ENCODE measurements at regions not wholly inside any gene's neighbourhood (a gene's known extent, or its start where the extent isn't known, plus 50 kb on each side); places are given as distances from the start of the nearest gene placed in this dataset.

DNA sequence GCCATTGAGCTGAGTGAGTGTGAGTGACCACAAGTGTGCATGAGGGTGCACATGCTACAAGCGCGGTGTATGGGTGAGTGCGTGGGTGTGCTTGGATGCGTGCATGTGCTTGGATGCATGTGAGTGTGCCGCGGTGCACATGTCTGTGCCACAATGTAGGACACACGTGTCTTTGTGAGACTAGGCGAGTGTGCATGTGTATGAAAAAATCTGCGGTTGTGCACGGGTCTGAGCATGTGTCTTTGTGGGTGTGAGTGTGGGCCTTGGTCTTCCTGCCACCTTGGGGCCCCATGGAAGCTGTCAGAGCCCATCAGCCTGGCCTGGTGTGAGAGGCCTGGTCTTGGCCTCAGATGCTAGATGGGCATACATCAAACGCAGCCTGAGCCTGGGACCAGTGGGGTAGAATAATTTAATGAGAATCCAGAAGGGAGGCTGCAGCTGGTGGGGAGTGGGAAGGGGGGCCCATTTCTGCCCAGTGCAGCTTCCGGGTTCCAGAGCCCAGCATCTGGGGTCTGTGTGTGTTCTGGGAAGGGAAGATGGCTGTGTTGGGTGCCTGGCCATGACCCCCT is 103.9 kb upstream of the SLC2A1 start:
- H3K27me3 ChIP-seq (ENCODE audit: control insufficient read depth, insufficient read depth, low read length) = no peaks in the 10 kb centered on the region
- no peaks in the 10 kb centered on the region for H3K36me3 ChIP-seq (ENCODE audit: control insufficient read depth, insufficient read depth, low read length)
- TF ChIP-seq, protein P1, sequence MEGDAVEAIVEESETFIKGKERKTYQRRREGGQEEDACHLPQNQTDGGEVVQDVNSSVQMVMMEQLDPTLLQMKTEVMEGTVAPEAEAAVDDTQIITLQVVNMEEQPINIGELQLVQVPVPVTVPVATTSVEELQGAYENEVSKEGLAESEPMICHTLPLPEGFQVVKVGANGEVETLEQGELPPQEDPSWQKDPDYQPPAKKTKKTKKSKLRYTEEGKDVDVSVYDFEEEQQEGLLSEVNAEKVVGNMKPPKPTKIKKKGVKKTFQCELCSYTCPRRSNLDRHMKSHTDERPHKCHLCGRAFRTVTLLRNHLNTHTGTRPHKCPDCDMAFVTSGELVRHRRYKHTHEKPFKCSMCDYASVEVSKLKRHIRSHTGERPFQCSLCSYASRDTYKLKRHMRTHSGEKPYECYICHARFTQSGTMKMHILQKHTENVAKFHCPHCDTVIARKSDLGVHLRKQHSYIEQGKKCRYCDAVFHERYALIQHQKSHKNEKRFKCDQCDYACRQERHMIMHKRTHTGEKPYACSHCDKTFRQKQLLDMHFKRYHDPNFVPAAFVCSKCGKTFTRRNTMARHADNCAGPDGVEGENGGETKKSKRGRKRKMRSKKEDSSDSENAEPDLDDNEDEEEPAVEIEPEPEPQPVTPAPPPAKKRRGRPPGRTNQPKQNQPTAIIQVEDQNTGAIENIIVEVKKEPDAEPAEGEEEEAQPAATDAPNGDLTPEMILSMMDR (IDR thresholded peaks at IDR 0.05; ENCODE audit: insufficient read depth, low read length, poor library complexity, severe bottlenecking) = no peak
- H3K4me3 ChIP-seq (ENCODE audit: low read depth, low read length) = no peak overlapping the region
- no peak for DNase-seq (ENCODE audit: low read depth)

DNA sequence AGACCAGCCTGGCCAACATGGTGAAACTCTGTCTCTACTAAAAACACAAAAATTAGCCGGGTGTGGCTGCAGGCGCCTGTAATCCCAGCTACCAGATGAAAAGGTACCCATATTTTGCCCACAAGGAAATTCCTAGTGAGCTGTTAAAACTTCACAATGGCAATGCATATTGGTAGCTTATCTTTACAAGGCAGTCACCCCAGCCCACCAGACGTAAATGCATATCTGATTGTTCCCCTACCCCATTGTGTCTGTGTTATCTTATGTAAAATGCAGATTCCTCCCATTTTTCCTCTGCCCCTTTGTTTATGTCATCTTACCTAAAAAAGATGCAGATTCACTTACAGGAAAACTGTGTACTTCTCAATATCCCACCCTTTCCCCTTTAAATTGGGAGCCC is 103.1 kb upstream of the SLC2A1 start:
- no peak for DNase-seq (ENCODE audit: low read depth)
- Histone ChIP-seq H3K27me3 (ENCODE audit: control insufficient read depth, insufficient read depth, low read length) (no peaks in the 10 kb centered on the region), H3K36me3 (ENCODE audit: control insufficient read depth, insufficient read depth, low read length) (no peaks in the 10 kb centered on the region), H3K4me3 (ENCODE audit: low read depth, low read length) (no peak overlapping the region)
- TF ChIP-seq, protein P1 (IDR thresholded peaks at IDR 0.05; ENCODE audit: insufficient read depth, low read length, poor library complexity, severe bottlenecking) = no peak

DNA sequence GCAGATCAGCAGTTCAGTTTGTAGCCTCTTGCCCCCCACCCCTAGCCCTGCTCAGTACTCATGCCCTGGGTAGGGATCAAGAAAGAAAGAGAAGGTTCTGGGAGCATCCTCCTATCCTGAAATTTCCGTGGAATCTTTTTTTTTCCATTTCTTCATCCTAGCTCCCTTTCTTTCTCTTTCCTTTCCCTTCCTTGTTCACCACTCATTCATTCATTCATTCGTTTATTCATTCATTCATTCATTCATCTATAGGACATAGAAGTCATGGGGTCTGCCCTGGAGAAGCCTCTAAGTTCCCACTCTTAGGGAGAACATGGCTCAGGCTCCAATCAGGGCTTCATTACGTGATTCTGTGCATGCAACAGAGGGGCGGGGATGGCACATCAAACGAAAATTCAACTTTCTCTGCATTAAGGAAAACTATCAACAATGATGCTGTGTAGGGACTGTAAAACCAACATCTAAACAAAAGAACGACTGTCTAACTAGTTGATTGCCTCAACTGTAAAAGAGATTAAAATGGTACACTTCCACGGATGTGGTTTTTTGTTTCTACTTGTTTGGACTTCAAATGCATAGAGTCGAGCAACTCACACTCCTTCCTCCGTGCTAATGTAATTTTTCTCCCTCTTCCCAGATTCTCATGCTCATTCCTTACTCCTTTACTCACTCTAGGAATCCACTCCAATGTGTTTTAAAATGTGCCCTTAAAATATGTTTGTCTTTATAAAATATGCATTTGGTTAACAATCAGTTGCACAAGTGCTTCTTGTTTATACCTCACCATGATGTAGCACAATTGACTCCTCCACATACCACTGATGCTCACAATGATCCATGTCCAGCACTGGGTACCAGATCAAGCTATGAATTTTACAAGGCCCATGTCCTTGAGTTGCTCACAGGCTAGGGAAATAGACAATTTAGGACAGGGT is 101.2 kb upstream of the SLC2A1 start:
- H3K27me3 ChIP-seq (ENCODE audit: control insufficient read depth, insufficient read depth, low read length) = no peaks in the 10 kb centered on the region
- TF ChIP-seq, protein P1 (IDR thresholded peaks at IDR 0.05; ENCODE audit: insufficient read depth, low read length, poor library complexity, severe bottlenecking) = no peak
- H3K4me3 ChIP-seq (ENCODE audit: low read depth, low read length) = no peak overlapping the region
- no peak for DNase-seq (ENCODE audit: low read depth)
- no peaks in the 10 kb centered on the region for H3K36me3 ChIP-seq (ENCODE audit: control insufficient read depth, insufficient read depth, low read length)

DNA sequence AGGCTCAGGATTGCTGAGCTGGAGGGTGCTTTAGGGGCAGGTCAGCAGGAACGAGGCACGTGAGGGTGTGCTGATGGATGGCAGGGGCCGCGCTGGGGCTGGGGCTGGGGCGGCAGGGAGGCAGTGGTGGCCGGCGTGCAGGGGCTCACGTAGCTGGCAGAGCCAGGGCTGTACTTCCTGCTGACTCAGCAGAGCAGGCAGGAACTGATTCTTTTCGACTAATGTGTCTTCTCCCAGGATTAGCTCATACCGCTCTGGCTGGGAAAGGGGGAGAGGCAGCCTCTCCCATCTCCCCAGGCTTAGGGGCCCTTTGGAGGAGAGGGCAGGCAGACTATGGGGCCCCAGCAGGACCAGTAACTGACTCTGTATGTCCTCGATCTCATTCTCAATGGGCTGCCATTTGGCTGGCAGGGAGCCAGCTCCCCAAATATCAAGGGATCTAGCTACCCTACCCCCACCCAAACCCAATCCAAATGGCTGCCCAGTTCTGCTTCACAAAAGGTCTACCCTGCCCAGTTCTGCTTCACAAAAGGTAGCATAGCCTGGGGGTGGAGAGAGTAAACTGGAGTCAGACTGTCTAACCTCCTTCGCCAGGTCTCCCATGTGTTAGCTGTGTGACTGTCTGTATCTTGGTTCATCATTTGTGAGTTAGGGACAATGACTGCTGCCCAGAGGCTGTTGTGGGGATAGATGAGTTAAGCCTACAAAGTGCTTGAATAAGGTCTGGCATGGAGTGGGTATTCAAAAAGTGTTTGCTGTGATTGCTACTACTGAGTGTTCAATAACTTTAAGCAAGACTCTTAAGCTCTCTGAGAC is 100.1 kb upstream of the SLC2A1 start:
- no peak for DNase-seq (ENCODE audit: low read depth)
- Histone ChIP-seq H3K36me3 (ENCODE audit: control insufficient read depth, insufficient read depth, low read length) (no peaks in the 10 kb centered on the region), H3K27me3 (ENCODE audit: control insufficient read depth, insufficient read depth, low read length) (no peaks in the 10 kb centered on the region), H3K4me3 (ENCODE audit: low read depth, low read length) (no peak overlapping the region)
- TF ChIP-seq, protein P1 (IDR thresholded peaks at IDR 0.05; ENCODE audit: insufficient read depth, low read length, poor library complexity, severe bottlenecking) = no peak

DNA sequence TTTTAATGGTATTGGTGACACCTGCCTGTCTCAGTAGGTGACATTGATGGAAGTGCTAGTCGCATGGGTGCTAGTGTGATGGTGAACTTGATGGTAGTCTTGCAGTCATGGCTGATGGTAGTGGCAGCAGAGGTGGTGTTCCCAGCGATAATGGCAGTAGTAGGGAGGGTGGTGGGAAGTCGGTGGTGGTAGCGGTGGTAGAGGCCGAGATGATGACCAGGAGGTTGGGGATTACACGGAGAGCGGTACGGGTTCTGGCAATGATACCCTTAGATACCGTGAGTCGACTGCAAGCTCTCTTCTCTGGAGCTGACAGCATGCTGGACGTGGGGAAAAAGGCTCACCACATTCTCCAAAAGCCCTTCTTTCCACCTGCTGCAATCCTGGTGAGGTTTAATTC is 99.4 kb upstream of the SLC2A1 start:
- Histone ChIP-seq H3K36me3 (ENCODE audit: control insufficient read depth, insufficient read depth, low read length) (no peaks in the 10 kb centered on the region), H3K27me3 (ENCODE audit: control insufficient read depth, insufficient read depth, low read length) (no peaks in the 10 kb centered on the region), H3K4me3 (ENCODE audit: low read depth, low read length) (no peak overlapping the region)
- TF ChIP-seq, protein P1 (IDR thresholded peaks at IDR 0.05; ENCODE audit: insufficient read depth, low read length, poor library complexity, severe bottlenecking) = no peak
- no peak for DNase-seq (ENCODE audit: low read depth)

Measured in kidney epithelial cell (primary cell).